Endothelial cell (in vitro differentiated cells): ENCODE measurements at regions not wholly inside any gene's neighbourhood (a gene's known extent, or its start where the extent isn't known, plus 50 kb on each side); places are given as distances from the start of the nearest gene placed in this dataset.
"Not testable (repeated sequence)": the region's sequence is repeated elsewhere in the genome, so short reads cannot be mapped to it uniquely, and the experiment has no call there.

Experiments
- DNase-seq: peaks from one replicate; pipeline ENCODE4 v3.0.0; 2021; ENCODE audit warnings: low spot score
- H3K27ac Mint-ChIP-seq: one replicate; pipeline ENCODE4 v1.8.0; 2021; ENCODE audit warnings: mixed read lengths, inconsistent platforms; ENCODE audit not compliant: unreplicated experiment
- H3K27me3 Mint-ChIP-seq: one replicate; pipeline ENCODE4 v1.8.0; 2021; ENCODE audit warnings: mild to moderate bottlenecking, moderate library complexity, mixed read lengths, inconsistent platforms; ENCODE audit not compliant: unreplicated experiment
- H3K36me3 Mint-ChIP-seq: one replicate; pipeline ENCODE4 v1.8.0; 2021; ENCODE audit warnings: mild to moderate bottlenecking, low read depth, mixed read lengths, inconsistent platforms; ENCODE audit not compliant: unreplicated experiment
- H3K4me1 Mint-ChIP-seq: one replicate; pipeline ENCODE4 v1.8.0; 2021; ENCODE audit warnings: mild to moderate bottlenecking, mixed read lengths, inconsistent platforms; ENCODE audit not compliant: unreplicated experiment
- H3K4me3 Mint-ChIP-seq: one replicate; pipeline ENCODE4 v1.8.0; 2021; ENCODE audit warnings: mild to moderate bottlenecking, mixed read lengths, inconsistent platforms; ENCODE audit not compliant: unreplicated experiment
- H3K9me3 Mint-ChIP-seq: one replicate; pipeline ENCODE4 v1.8.0; 2021; ENCODE audit warnings: mixed read lengths, inconsistent platforms; ENCODE audit not compliant: unreplicated experiment
- TF ChIP-seq, protein P1 (sequence below): fragments of 200-600 bp; sonication (generic); IDR thresholded peaks from one replicate; pipeline ENCODE4 v1.5.0; 2021; ENCODE audit warnings: antibody characterized with exemption; ENCODE audit not compliant: unreplicated experiment

DNA sequence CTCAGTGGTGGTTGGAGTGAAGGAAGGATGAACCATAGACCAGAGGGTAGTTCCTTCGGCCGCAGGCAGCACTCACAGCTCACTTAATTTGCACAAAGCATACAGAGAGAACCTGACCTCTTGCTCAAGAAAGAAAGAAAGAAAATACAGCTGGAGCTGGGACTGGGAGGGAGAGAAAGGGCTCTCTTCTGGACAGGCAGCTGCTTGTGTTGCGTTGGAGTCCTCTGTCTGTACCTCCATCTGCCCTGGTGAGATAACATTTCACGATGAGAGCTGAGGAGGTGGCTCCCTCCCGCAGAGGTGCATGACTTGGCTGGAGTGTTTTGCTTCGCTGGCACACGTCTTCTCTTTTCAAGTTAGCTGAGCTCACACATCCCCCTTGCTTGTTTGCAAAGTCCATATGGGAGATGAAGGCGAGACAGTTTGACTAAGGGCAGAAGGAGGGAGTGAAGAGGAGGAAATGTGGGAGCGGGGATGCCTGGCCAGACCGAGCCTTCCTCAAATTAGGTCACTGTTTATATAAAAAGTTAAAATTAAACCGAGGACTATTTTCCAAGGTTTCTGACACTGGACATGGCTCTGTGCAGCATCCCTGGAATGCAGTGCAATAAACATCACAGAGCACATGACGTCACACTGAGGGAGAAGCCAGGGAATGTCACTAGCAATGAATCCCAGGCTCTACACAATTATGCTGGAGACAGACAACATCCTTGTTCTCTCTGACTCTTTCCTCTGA, 359.4 kb downstream of the CD83 start:
- DNase-seq: no peak
- no peaks in the 10 kb centered on the region for H3K36me3 Mint-ChIP-seq
- TF ChIP-seq, protein P1, sequence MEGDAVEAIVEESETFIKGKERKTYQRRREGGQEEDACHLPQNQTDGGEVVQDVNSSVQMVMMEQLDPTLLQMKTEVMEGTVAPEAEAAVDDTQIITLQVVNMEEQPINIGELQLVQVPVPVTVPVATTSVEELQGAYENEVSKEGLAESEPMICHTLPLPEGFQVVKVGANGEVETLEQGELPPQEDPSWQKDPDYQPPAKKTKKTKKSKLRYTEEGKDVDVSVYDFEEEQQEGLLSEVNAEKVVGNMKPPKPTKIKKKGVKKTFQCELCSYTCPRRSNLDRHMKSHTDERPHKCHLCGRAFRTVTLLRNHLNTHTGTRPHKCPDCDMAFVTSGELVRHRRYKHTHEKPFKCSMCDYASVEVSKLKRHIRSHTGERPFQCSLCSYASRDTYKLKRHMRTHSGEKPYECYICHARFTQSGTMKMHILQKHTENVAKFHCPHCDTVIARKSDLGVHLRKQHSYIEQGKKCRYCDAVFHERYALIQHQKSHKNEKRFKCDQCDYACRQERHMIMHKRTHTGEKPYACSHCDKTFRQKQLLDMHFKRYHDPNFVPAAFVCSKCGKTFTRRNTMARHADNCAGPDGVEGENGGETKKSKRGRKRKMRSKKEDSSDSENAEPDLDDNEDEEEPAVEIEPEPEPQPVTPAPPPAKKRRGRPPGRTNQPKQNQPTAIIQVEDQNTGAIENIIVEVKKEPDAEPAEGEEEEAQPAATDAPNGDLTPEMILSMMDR: no peak
- no peaks in the 10 kb centered on the region for H3K4me1 Mint-ChIP-seq
- peaks cover 5% of the 10 kb centered on the region for H3K9me3 Mint-ChIP-seq
- H3K4me3 Mint-ChIP-seq: no peak overlapping the region
- H3K27me3 Mint-ChIP-seq: no peaks in the 10 kb centered on the region
- no peak overlapping the region for H3K27ac Mint-ChIP-seq

DNA sequence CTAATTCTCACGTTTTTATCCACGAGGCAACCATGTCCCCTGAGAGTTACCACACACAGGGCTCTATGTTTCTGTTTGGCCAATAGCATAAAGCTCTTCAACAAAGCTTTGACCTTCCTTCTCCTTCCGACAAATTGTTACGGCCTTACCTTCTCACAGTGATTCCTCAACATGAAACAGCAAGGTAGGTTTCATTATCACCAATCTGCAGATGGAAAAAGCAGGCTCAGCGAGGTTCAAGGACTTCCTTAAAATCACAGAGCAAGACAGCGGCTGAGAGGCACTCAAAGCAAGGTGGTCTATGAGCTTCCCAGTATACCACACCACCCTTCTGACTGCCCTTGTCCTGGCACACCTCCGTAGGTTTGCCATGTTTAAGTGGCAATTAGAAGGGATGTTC, 360.0 kb downstream of the CD83 start:
- TF ChIP-seq, protein P1: no peak
- no peaks in the 10 kb centered on the region for H3K4me1 Mint-ChIP-seq
- H3K36me3 Mint-ChIP-seq: no peaks in the 10 kb centered on the region
- no peaks in the 10 kb centered on the region for H3K27me3 Mint-ChIP-seq
- H3K9me3 Mint-ChIP-seq: peaks cover 5% of the 10 kb centered on the region
- no peak overlapping the region for H3K4me3 Mint-ChIP-seq
- no peak overlapping the region for H3K27ac Mint-ChIP-seq
- DNase-seq: no peak

- DNase-seq: no peak
- TF ChIP-seq, protein P1: no peak
- Mint-ChIP-seq H3K36me3 (no peaks in the 10 kb centered on the region), H3K4me1 (no peaks in the 10 kb centered on the region), H3K27me3 (no peaks in the 10 kb centered on the region), H3K9me3 (peaks cover 5% of the 10 kb centered on the region), H3K4me3 (no peak overlapping the region), H3K27ac (no peak overlapping the region)
Measured at GRCh38 chr6:14478381-14479225, 361.0 kb downstream of the CD83 start.

DNA sequence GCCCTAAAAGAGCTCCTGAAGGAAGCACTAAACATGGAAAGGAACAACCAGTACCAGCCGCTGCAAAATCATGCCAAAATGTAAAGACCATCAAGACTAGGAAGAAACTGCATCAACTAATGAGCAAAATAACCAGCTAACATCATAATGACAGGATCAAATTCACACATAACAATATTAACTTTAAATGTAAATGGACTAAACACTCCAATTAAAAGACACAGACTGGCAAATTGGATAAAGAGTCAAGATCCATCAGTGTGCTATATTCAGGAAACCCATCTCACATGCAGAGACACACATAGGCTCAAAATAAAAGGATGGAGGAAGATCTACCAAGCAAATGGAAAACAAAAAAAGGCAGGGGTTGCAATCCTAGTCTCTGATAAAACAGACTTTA, 364.4 kb downstream of the CD83 start:
- H3K4me3 Mint-ChIP-seq, DNase-seq, H3K27me3 Mint-ChIP-seq, H3K36me3 Mint-ChIP-seq, H3K27ac Mint-ChIP-seq, H3K9me3 Mint-ChIP-seq, H3K4me1 Mint-ChIP-seq: not testable (repeated sequence)

DNA sequence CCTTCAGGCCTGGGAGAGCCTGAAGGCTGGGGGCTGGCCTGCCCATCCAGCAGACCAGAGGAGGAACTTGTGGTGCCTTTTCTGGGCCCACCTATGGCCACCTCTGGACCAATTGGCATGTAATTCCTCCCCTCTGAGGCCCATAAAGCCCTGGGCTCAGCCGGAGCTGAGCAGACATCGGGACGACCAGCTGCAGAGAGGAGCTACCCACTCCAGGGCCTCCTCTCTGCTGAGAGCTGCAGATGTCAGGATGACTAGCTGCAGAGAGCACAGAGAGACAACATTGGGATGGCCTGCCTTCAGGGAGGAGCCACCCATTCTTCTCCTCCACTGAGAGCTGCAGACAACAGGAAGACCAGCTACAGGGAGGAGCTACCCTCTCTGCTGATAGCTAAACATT, 370.1 kb downstream of the CD83 start:
- H3K4me3 Mint-ChIP-seq: no peak overlapping the region
- H3K36me3 Mint-ChIP-seq: peaks cover 3% of the 10 kb centered on the region
- no peak overlapping the region for H3K27ac Mint-ChIP-seq
- DNase-seq: no peak
- TF ChIP-seq, protein P1: no peak
- peaks cover 1% of the 10 kb centered on the region for H3K27me3 Mint-ChIP-seq
- peaks cover 5% of the 10 kb centered on the region for H3K9me3 Mint-ChIP-seq
- H3K4me1 Mint-ChIP-seq: no peaks in the 10 kb centered on the region
